DOHH2 (cell line): ENCODE measurements at regions not wholly inside any gene's neighbourhood (a gene's known extent, or its start where the extent isn't known, plus 50 kb on each side); places are given as distances from the start of the nearest gene placed in this dataset.

Experiments used
- H3F3A ChIP-seq: fragments of 200-600 bp; sonication (generic), shearing (Covaris generic); 2 replicates; pipeline ENCODE4 v1.6.0; 2016; ENCODE audit warnings: antibody characterized with exemption, mild to moderate bottlenecking; ENCODE audit not compliant: control insufficient read depth, insufficient read depth
- H3K27ac ChIP-seq: fragments of 200-600 bp; sonication (generic); 2 replicates; pipeline ENCODE4 v1.5.1; 2014; ENCODE audit warnings: low read depth, mild to moderate bottlenecking, low read length, moderate library complexity
- H3K27me3 ChIP-seq: fragments of 200-600 bp; sonication (generic); 2 replicates; pipeline ENCODE4 v1.6.1; 2014; ENCODE audit warnings: mild to moderate bottlenecking, low read length, mixed read lengths; ENCODE audit not compliant: control insufficient read depth
- H3K36me3 ChIP-seq: fragments of 200-600 bp; sonication (generic); 2 replicates; pipeline ENCODE4 v1.6.1; 2014; ENCODE audit warnings: mild to moderate bottlenecking, low read length, moderate library complexity, mixed read lengths; ENCODE audit not compliant: control insufficient read depth
- H3K4me1 ChIP-seq: fragments of 200-600 bp; sonication (generic); 2 replicates; pipeline ENCODE4 v1.6.1; 2014; ENCODE audit warnings: mild to moderate bottlenecking, low read length, mixed read lengths; ENCODE audit not compliant: control insufficient read depth
- H3K4me2 ChIP-seq: fragments of 200-600 bp; sonication (generic); 2 replicates; pipeline ENCODE4 v1.6.0; 2014; ENCODE audit warnings: mild to moderate bottlenecking, low read length, moderate library complexity
- H3K4me3 ChIP-seq: fragments of 200-600 bp; sonication (generic); 2 replicates; pipeline ENCODE4 v1.5.1; 2014; ENCODE audit warnings: mild to moderate bottlenecking, low read length, mixed read lengths
- H3K79me2 ChIP-seq: fragments of 200-600 bp; sonication (generic); 2 replicates; pipeline ENCODE4 v1.6.1; 2014; ENCODE audit warnings: mild to moderate bottlenecking, low read length, mixed read lengths; ENCODE audit not compliant: control insufficient read depth
- H3K9me2 ChIP-seq: fragments of 200-600 bp; sonication (generic); replicated peaks from 2 replicates; pipeline ENCODE4 v1.6.1; 2014; ENCODE audit warnings: mild to moderate bottlenecking, low read length, mixed read lengths; ENCODE audit not compliant: control insufficient read depth
- H3K9me3 ChIP-seq: fragments of 200-600 bp; sonication (generic); 2 replicates; pipeline ENCODE4 v1.6.1; 2014; ENCODE audit warnings: antibody characterized with exemption, low read length, mixed read lengths; ENCODE audit not compliant: control insufficient read depth, insufficient read depth
- H4K20me1 ChIP-seq: fragments of 200-600 bp; sonication (generic); 2 replicates; pipeline ENCODE4 v1.6.0; 2014; ENCODE audit warnings: low read depth, mild to moderate bottlenecking, antibody characterized with exemption, low read length, moderate library complexity; ENCODE audit not compliant: control insufficient read depth, insufficient read depth
- EZH2phosphoT487 ChIP-seq: fragments of 200-600 bp; sonication (generic); IDR thresholded peaks from 2 replicates; pipeline ENCODE4 v1.6.1; 2017; ENCODE audit warnings: borderline replicate concordance, mild to moderate bottlenecking, antibody characterized with exemption, low read length, moderate library complexity, mixed read lengths
- TF ChIP-seq, protein P1 (sequence below): fragments of 200-600 bp; sonication (generic); IDR thresholded peaks from one replicate; pipeline ENCODE4 v1.5.1; 2014; ENCODE audit warnings: antibody characterized with exemption, mild to moderate bottlenecking, low read depth, low read length; ENCODE audit not compliant: poor library complexity, severe bottlenecking

GRCh38 chr2:195413422-195413821, 243.6 kb upstream of the SLC39A10 start:
- Histone ChIP-seq H3K27me3 (no peaks in the 10 kb centered on the region), H3F3A (no peaks in the 10 kb centered on the region), H3K9me3 (no peaks in the 10 kb centered on the region), H3K9me2 (no peaks in the 10 kb centered on the region), H3K79me2 (no peaks in the 10 kb centered on the region), H3K4me1 (no peaks in the 10 kb centered on the region), H3K36me3 (no peaks in the 10 kb centered on the region), H3K4me2 (no peak overlapping the region), H3K4me3 (no peak overlapping the region), H4K20me1 (no peaks in the 10 kb centered on the region), H3K27ac (no peak overlapping the region)
- TF ChIP-seq, protein P1, sequence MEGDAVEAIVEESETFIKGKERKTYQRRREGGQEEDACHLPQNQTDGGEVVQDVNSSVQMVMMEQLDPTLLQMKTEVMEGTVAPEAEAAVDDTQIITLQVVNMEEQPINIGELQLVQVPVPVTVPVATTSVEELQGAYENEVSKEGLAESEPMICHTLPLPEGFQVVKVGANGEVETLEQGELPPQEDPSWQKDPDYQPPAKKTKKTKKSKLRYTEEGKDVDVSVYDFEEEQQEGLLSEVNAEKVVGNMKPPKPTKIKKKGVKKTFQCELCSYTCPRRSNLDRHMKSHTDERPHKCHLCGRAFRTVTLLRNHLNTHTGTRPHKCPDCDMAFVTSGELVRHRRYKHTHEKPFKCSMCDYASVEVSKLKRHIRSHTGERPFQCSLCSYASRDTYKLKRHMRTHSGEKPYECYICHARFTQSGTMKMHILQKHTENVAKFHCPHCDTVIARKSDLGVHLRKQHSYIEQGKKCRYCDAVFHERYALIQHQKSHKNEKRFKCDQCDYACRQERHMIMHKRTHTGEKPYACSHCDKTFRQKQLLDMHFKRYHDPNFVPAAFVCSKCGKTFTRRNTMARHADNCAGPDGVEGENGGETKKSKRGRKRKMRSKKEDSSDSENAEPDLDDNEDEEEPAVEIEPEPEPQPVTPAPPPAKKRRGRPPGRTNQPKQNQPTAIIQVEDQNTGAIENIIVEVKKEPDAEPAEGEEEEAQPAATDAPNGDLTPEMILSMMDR, result no peak
- TF ChIP-seq EZH2phosphoT487, result no peak

DNA sequence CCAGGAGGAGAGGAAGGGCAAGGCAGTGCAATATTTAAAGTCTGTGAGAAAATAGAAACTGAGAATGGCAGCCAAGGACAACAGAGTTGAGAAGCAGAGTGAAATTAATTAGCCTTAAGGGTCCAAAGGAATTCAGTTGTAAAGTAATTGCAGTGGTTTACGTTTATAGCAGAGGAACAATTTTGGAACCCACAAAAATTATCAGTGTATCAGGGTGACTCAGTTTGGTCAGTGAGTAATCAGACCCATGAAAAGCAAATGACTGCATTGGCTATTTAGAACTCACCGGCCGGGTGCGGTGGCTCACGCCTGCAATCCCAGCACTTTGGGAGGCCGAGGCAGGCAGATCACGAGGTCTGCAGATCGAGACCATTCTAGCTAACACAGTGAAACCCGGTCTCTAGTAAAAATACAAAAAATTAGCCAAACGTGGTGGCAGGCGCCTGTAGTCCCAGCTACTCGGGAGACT, 245.8 kb upstream of the SLC39A10 start:
- Histone ChIP-seq H3K36me3 (no peaks in the 10 kb centered on the region), H3K4me1 (no peaks in the 10 kb centered on the region), H4K20me1 (no peaks in the 10 kb centered on the region), H3K27me3 (no peaks in the 10 kb centered on the region), H3F3A (no peaks in the 10 kb centered on the region), H3K4me3 (no peak overlapping the region), H3K27ac (no peak overlapping the region), H3K79me2 (no peaks in the 10 kb centered on the region), H3K4me2 (no peak overlapping the region), H3K9me3 (no peaks in the 10 kb centered on the region), H3K9me2 (no peaks in the 10 kb centered on the region)
- TF ChIP-seq, protein P1, result no peak
- no peak for TF ChIP-seq EZH2phosphoT487

DNA sequence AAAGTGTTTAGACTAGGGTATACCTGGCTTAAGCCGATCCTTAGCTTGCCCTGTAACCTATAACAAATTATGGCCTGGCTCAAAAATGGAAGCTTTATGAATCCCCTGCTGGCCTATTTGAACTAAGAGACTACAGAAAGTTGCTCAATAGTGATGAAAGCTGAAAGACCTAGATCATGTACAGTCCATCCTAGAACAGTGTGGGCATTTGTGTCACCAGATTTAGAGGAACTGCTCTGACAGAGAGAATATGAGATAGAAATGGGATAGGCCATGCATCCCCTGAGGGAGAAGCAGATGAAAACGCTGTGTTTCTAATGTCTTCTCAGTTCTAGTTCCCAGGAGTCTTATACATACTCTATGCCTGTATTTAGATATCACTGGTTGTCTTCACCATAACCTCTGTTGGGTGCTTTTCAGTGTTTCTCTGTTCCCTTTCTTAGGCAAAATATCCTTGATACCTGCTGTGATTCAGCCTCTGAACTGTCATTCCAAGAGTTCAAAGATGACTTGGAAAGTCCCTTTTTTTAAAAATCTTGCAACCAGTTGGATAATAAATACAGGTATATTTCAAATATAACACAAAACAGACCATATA, 246.9 kb upstream of the SLC39A10 start:
- Histone ChIP-seq H3K27ac (no peak overlapping the region), H3K4me3 (no peak overlapping the region), H3K4me2 (no peak overlapping the region), H3K9me3 (no peaks in the 10 kb centered on the region), H3K79me2 (no peaks in the 10 kb centered on the region), H3K27me3 (no peaks in the 10 kb centered on the region), H3K4me1 (no peaks in the 10 kb centered on the region), H3K9me2 (no peaks in the 10 kb centered on the region), H4K20me1 (no peaks in the 10 kb centered on the region), H3K36me3 (no peaks in the 10 kb centered on the region), H3F3A (no peaks in the 10 kb centered on the region)
- no peak for TF ChIP-seq EZH2phosphoT487
- TF ChIP-seq, protein P1, result no peak
